ENCODE measurements at regions not wholly inside any gene's neighbourhood (a gene's known extent, or its start where the extent isn't known, plus 50 kb on each side); places are given as distances from the start of the nearest gene placed in this dataset.

GRCh38 chr12:71333418-71333817 is 106.2 kb upstream of the LGR5 start:
- TF ChIP-seq POLR2AphosphoS5 (IDR thresholded peaks at IDR 0.05; ENCODE audit: low read depth, low read length) (no peak), POLR2A (IDR thresholded peaks at IDR 0.05; ENCODE audit: low read depth, low read length) (no peak), TAF1 (IDR thresholded peaks at IDR 0.05; ENCODE audit: borderline replicate concordance, low read depth, low read length) (no peak)

All from GM12892 (cell line).